H9 (cell line): ENCODE measurements at regions not wholly inside any gene's neighbourhood (a gene's known extent, or its start where the extent isn't known, plus 50 kb on each side); places are given as distances from the start of the nearest gene placed in this dataset.

Source experiments
- DNase-seq: peaks from one replicate; pipeline ENCODE4 v3.0.0-alpha.2; 2017
- H2AFZ ChIP-seq: one replicate; pipeline ENCODE4 v1.6.1; 2013; ENCODE audit warnings: mild to moderate bottlenecking, low read length, control low read depth, moderate library complexity
- H2AK5ac ChIP-seq: 2 replicates; pipeline ENCODE4 v1.6.1; 2013; ENCODE audit warnings: low read length, control low read depth, mixed read lengths; ENCODE audit not compliant: insufficient read length
- H2BK120ac ChIP-seq: one replicate; pipeline ENCODE4 v1.6.1; 2013; ENCODE audit warnings: low read depth, mild to moderate bottlenecking, low read length, control low read depth, inconsistent platforms; ENCODE audit not compliant: poor library complexity, severe bottlenecking
- H2BK12ac ChIP-seq: 2 replicates; pipeline ENCODE4 v1.6.1; 2013; ENCODE audit warnings: low read length, control low read depth, mixed read lengths, low read depth; ENCODE audit not compliant: insufficient read length
- H2BK15ac ChIP-seq: 2 replicates; pipeline ENCODE4 v1.6.1; 2013; ENCODE audit warnings: low read depth, low read length, control low read depth
- H2BK20ac ChIP-seq: one replicate; pipeline ENCODE4 v1.6.1; 2013; ENCODE audit warnings: low read depth, mild to moderate bottlenecking, low read length, control low read depth, inconsistent platforms; ENCODE audit not compliant: poor library complexity, severe bottlenecking
- H2BK5ac ChIP-seq: 2 replicates; pipeline ENCODE4 v1.6.1; 2013; ENCODE audit warnings: low read length, control low read depth, mixed read lengths; ENCODE audit not compliant: insufficient read length
- H3K14ac ChIP-seq: 2 replicates; pipeline ENCODE4 v1.6.1; 2013; ENCODE audit warnings: low read length, control low read depth; ENCODE audit not compliant: insufficient read depth
- H3K18ac ChIP-seq: 2 replicates; pipeline ENCODE4 v1.6.1; 2013; ENCODE audit warnings: low read depth, mild to moderate bottlenecking, mixed read lengths, low read length, control low read depth; ENCODE audit not compliant: insufficient read length
- H3K23ac ChIP-seq: 2 replicates; pipeline ENCODE4 v1.6.1; 2013; ENCODE audit warnings: low read length, control low read depth, mixed read lengths, low read depth; ENCODE audit not compliant: insufficient read length
- H3K23me2 ChIP-seq: 2 replicates; pipeline ENCODE4 v1.6.1; 2013; ENCODE audit warnings: low read depth, mild to moderate bottlenecking, mixed read lengths, low read length, control low read depth; ENCODE audit not compliant: insufficient read length, poor library complexity, severe bottlenecking
- H3K27ac ChIP-seq: 2 replicates; pipeline ENCODE4 v1.5.1; 2013; ENCODE audit warnings: low read length, control low read depth, mixed read lengths, low read depth; ENCODE audit not compliant: insufficient read length
- H3K27me3 ChIP-seq: 2 replicates; pipeline ENCODE4 v1.6.1; 2013; ENCODE audit warnings: low read length, control low read depth, inconsistent platforms; ENCODE audit not compliant: insufficient read depth
- H3K4ac ChIP-seq: 2 replicates; pipeline ENCODE4 v1.6.1; 2013; ENCODE audit warnings: low read depth, mild to moderate bottlenecking, control low read depth, inconsistent platforms, low read length, moderate library complexity
- H3K4me1 ChIP-seq: 2 replicates; pipeline ENCODE4 v1.6.1; 2013; ENCODE audit warnings: low read length, control low read depth, inconsistent platforms; ENCODE audit not compliant: insufficient read depth
- H3K4me2 ChIP-seq: 2 replicates; pipeline ENCODE4 v1.6.1; 2013; ENCODE audit warnings: low read length, control low read depth, mixed read lengths; ENCODE audit not compliant: insufficient read length, insufficient read depth
- H3K56ac ChIP-seq: 2 replicates; pipeline ENCODE4 v1.6.1; 2013; ENCODE audit warnings: low read depth, mild to moderate bottlenecking, mixed read lengths, low read length, control low read depth; ENCODE audit not compliant: insufficient read length
- H3K79me1 ChIP-seq: 2 replicates; pipeline ENCODE4 v1.6.1; 2013; ENCODE audit warnings: low read depth, mild to moderate bottlenecking, moderate library complexity, low read length, control low read depth, inconsistent platforms; ENCODE audit not compliant: insufficient read depth, poor library complexity, severe bottlenecking
- H3K79me2 ChIP-seq: 2 replicates; pipeline ENCODE4 v1.6.1; 2013; ENCODE audit warnings: low read length, control low read depth, inconsistent platforms; ENCODE audit not compliant: insufficient read depth
- H3K9ac ChIP-seq: 2 replicates; pipeline ENCODE4 v1.6.1; 2013; ENCODE audit warnings: low read length, control low read depth, mixed read lengths; ENCODE audit not compliant: insufficient read length; ENCODE audit errors: extremely low read depth
- H3K9me3 ChIP-seq: one replicate; pipeline ENCODE4 v1.6.1; 2013; ENCODE audit warnings: low read depth, low read length, inconsistent platforms; ENCODE audit not compliant: control insufficient read depth
- H3T11ph ChIP-seq: one replicate; pipeline ENCODE4 v1.6.1; 2013; ENCODE audit warnings: mild to moderate bottlenecking, low read length, control low read depth, inconsistent platforms
- H4K20me1 ChIP-seq: one replicate; pipeline ENCODE4 v1.6.1; 2013; ENCODE audit not compliant: control insufficient read depth, insufficient read length, insufficient read depth
- H4K5ac ChIP-seq: 2 replicates; pipeline ENCODE4 v1.6.1; 2013; ENCODE audit warnings: low read depth, mild to moderate bottlenecking, mixed read lengths, low read length, control low read depth; ENCODE audit not compliant: insufficient read length
- H4K8ac ChIP-seq: replicated peaks from 2 replicates; pipeline ENCODE4 v1.6.1; 2013; ENCODE audit warnings: low read length, control low read depth, mixed read lengths, low read depth; ENCODE audit not compliant: insufficient read length
- H4K91ac ChIP-seq: 2 replicates; pipeline ENCODE4 v1.6.1; 2013; ENCODE audit warnings: low read depth, mild to moderate bottlenecking, moderate library complexity, mixed read lengths, low read length, control low read depth; ENCODE audit not compliant: insufficient read length
- H3K27ac Mint-ChIP-seq, 3 experiments: 2 replicates in 2 of 3; 3 replicates in 1 of 3; pipeline ENCODE4 v1.8.0; 2020 to 2021; ENCODE audit warnings: mixed read lengths in 3 of 3, mild to moderate bottlenecking in 1 of 3, moderate library complexity in 1 of 3
- H3K27me3 Mint-ChIP-seq: 2 replicates; pipeline ENCODE4 v1.8.0; 2021; ENCODE audit warnings: low read depth, mild to moderate bottlenecking, moderate library complexity, mixed read lengths
- H3K36me3 Mint-ChIP-seq, 3 experiments: 2 replicates in 2 of 3; 3 replicates in 1 of 3; pipeline ENCODE4 v1.8.0; 2020 to 2021; ENCODE audit warnings: low read depth in 3 of 3, mixed read lengths in 3 of 3; ENCODE audit not compliant: insufficient read depth in 1 of 3
- H3K4me1 Mint-ChIP-seq, 2 experiments: 2 replicates each; pipeline ENCODE4 v1.8.0; 2020; ENCODE audit warnings: mixed read lengths in 2 of 2
- H3K4me3 Mint-ChIP-seq, 2 experiments: 2 replicates in 1 of 2; 3 replicates in 1 of 2; pipeline ENCODE4 v1.8.0; 2020 to 2021; ENCODE audit warnings: mild to moderate bottlenecking in 2 of 2, mixed read lengths in 2 of 2, moderate library complexity in 1 of 2
- H3K9me3 Mint-ChIP-seq, 2 experiments: 2 replicates in 1 of 2; 3 replicates in 1 of 2; pipeline ENCODE4 v1.8.0; 2020; ENCODE audit warnings: mild to moderate bottlenecking in 2 of 2, mixed read lengths in 2 of 2, moderate library complexity in 1 of 2
- CTCF ChIP-seq: fragments of 200-600 bp; sonication (generic); conservative IDR thresholded peaks from 3 replicates; pipeline ENCODE4 v1.8.0; 2021; ENCODE audit warnings: antibody characterized with exemption, mild to moderate bottlenecking
- WGBS: extraction: QIAGEN DNeasy Blood & Tissue Kit; methylation state at CpG from one replicate; pipeline ENCODE4 v1.1.7; 2013; ENCODE audit warnings: missing lambda C conversion rate, low lambda C conversion rate, mixed read lengths; ENCODE audit not compliant: insufficient read length; ENCODE audit errors: extremely low coverage; 5-methylcytosine and 5-hydroxymethylcytosine counted together

GRCh38 chr3:16739541-16740105 lies 134.4 kb upstream of the DAZL start:
- no peaks in the 10 kb centered on the region for H3K9me3 ChIP-seq
- H3K4me1 Mint-ChIP-seq = no peaks in the 10 kb centered on the region; a peak in 2 of 4 replicates

More at GRCh38 chr3:16739541-16740105, 134.4 kb upstream of the DAZL start:
- peaks cover 10 to 48% (median 25%) of the 10 kb centered on the region in 3 experiments for H3K36me3 Mint-ChIP-seq
- peaks cover 37 to 41% of the 10 kb centered on the region in 2 experiments for H3K9me3 Mint-ChIP-seq
- no CpG with 5 or more reads among the region's 5 CpGs for WGBS
- no peak overlapping the region for H3K4me3 Mint-ChIP-seq
- H3K56ac ChIP-seq = no peak overlapping the region
- no peak overlapping the region for H3K9ac ChIP-seq
- H3K18ac ChIP-seq = no peak overlapping the region
- no peak overlapping the region for H3K4ac ChIP-seq
- no peaks in the 10 kb centered on the region for H3K79me1 ChIP-seq
- H3K4me1 ChIP-seq = no peaks in the 10 kb centered on the region
- no peak overlapping the region for H2BK20ac ChIP-seq
- no peak overlapping the region for H2BK120ac ChIP-seq
- no peaks in the 10 kb centered on the region for H3K23me2 ChIP-seq
- H3K4me2 ChIP-seq = no peak overlapping the region
- H4K5ac ChIP-seq = no peak overlapping the region
- H3K23ac ChIP-seq = no peak overlapping the region
- no peak for TF ChIP-seq CTCF
- H3K27me3 Mint-ChIP-seq = peaks cover 2% of the 10 kb centered on the region; the same call in 1 of the 2 replicates
- H3K27ac Mint-ChIP-seq = no peak overlapping the region
- no peaks in the 10 kb centered on the region for H3K27me3 ChIP-seq
- H4K91ac ChIP-seq = no peak overlapping the region
- H3T11ph ChIP-seq = no peak overlapping the region
- H4K20me1 ChIP-seq = no peaks in the 10 kb centered on the region
- H4K8ac ChIP-seq = no peak overlapping the region
- DNase-seq = no peak
- H3K79me2 ChIP-seq = no peaks in the 10 kb centered on the region
- no peak overlapping the region for H2BK5ac ChIP-seq
- no peak overlapping the region for H2AFZ ChIP-seq
- H3K14ac ChIP-seq = no peak overlapping the region
- H2AK5ac ChIP-seq = no peak overlapping the region
- H3K27ac ChIP-seq = no peak overlapping the region
- H2BK15ac ChIP-seq = no peak overlapping the region
- no peak overlapping the region for H2BK12ac ChIP-seq
